Left lung (tissue), 4 donors: ENCODE measurements at regions not wholly inside any gene's neighbourhood (a gene's known extent, or its start where the extent isn't known, plus 50 kb on each side); places are given as distances from the start of the nearest gene placed in this dataset.
A peak's percentile ranks its signal among the peaks of the same experiment; 100 is the strongest.

ENCODE experiments used
- ATAC-seq: fragments of 200-7000 bp; cut with Tn5 transposase; one replicate; pipeline ENCODE4 v1.9.1; 2020; ENCODE audit warnings: moderate library complexity
- DNase-seq, 4 donors: peaks; one replicate each; pipeline ENCODE4 v3.0.0-alpha.2; 2013 to 2020
- H3K27ac ChIP-seq, 2 donors: fragments of 200-600 bp; sonication (generic) in 1 of 2; one replicate each; pipeline versions ENCODE4 v1.5.0 to v1.8.0; 2020 to 2021
- H3K27me3 ChIP-seq, 2 donors: fragments of 200-600 bp; sonication (generic) in 1 of 2; one replicate each; pipeline versions ENCODE4 v1.5.0 to v1.8.0; 2020 to 2021
- H3K36me3 ChIP-seq, 2 donors: fragments of 200-600 bp; sonication (generic) in 1 of 2; one replicate each; pipeline versions ENCODE4 v1.5.0 to v1.8.0; 2020 to 2021
- H3K4me1 ChIP-seq, 2 donors: fragments of 200-600 bp; one replicate each; pipeline ENCODE4 v1.8.0; 2021
- H3K4me3 ChIP-seq, 2 donors: fragments of 200-600 bp; sonication (generic) in 1 of 2; one replicate each; pipeline versions ENCODE4 v1.5.0 to v1.8.0; 2020 to 2021; ENCODE audit warnings: mild to moderate bottlenecking in 1 of 2
- H3K9me3 ChIP-seq, 2 donors: fragments of 200-600 bp; sonication (generic) in 1 of 2; one replicate each; pipeline versions ENCODE4 v1.5.0 to v1.8.0; 2020 to 2021
- intact Hi-C, 2 donors: fragments of 100-400 bp; cut with DNase I; formaldehyde crosslinking; loops; one replicate each; pipeline versions ENCODE4 v1.11.2 to v1.14.2; 2022
- TF ChIP-seq, protein P1 (sequence below), 2 donors: fragments of 200-600 bp; sonication (generic) in 1 of 2; IDR thresholded peaks; one replicate each; pipeline versions ENCODE4 v1.5.0 to v1.8.0; 2021; ENCODE audit warnings: antibody characterized with exemption in 2 of 2
- donor health status: DM: no; HTN: yes; CAD: no.
- donor health status: DM: no; HTN: no; CAD: no.

DNA sequence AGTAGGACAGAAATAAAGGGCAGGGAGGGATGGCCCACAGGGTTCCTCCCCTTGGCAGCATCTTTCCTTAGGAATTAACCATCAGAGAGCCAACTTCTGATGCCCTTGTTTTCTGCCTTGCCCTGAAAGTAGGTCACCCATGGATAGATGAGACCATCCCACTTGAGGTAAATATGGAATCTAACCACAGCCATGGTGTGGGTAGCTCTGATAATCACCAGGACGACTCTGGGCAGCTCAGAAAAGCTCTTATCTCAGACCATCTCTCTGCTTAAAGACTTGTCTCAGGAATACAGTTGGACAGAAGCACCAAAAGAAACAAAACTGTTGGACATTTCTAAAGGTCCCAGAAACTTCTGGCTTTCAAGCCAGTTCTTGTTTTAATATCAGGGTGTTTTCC is 101.4 kb upstream of the CELF4 start:
- Histone ChIP-seq H3K27me3 (no peaks in the 10 kb centered on the region), H3K9me3 (peaks cover 0 to 3% of the 10 kb centered on the region in 2 donors), H3K36me3 (no peaks in the 10 kb centered on the region), H3K4me1 (no peaks in the 10 kb centered on the region), H3K27ac (no peak overlapping the region), H3K4me3 (no peak overlapping the region)
- no peak for ATAC-seq
- intact Hi-C loops: no loop called here
- DNase-seq: no peak
- TF ChIP-seq, protein P1, sequence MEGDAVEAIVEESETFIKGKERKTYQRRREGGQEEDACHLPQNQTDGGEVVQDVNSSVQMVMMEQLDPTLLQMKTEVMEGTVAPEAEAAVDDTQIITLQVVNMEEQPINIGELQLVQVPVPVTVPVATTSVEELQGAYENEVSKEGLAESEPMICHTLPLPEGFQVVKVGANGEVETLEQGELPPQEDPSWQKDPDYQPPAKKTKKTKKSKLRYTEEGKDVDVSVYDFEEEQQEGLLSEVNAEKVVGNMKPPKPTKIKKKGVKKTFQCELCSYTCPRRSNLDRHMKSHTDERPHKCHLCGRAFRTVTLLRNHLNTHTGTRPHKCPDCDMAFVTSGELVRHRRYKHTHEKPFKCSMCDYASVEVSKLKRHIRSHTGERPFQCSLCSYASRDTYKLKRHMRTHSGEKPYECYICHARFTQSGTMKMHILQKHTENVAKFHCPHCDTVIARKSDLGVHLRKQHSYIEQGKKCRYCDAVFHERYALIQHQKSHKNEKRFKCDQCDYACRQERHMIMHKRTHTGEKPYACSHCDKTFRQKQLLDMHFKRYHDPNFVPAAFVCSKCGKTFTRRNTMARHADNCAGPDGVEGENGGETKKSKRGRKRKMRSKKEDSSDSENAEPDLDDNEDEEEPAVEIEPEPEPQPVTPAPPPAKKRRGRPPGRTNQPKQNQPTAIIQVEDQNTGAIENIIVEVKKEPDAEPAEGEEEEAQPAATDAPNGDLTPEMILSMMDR (IDR thresholded peaks at IDR 0.05): no peak

GRCh38 chr18:37666451-37666850 is 100.9 kb upstream of the CELF4 start:
- DNase-seq (peak in 1 of 4 donors; percentile 26), ATAC-seq (peak; percentile 55)
- Histone ChIP-seq H3K4me1 (no peaks in the 10 kb centered on the region), H3K9me3 (no peaks in the 10 kb centered on the region), H3K27me3 (no peaks in the 10 kb centered on the region), H3K4me3 (no peak overlapping the region), H3K36me3 (no peaks in the 10 kb centered on the region), H3K27ac (no peak overlapping the region)
- intact Hi-C loops: no loop called here
- TF ChIP-seq, protein P1 (IDR thresholded peaks at IDR 0.05): no peak

DNA sequence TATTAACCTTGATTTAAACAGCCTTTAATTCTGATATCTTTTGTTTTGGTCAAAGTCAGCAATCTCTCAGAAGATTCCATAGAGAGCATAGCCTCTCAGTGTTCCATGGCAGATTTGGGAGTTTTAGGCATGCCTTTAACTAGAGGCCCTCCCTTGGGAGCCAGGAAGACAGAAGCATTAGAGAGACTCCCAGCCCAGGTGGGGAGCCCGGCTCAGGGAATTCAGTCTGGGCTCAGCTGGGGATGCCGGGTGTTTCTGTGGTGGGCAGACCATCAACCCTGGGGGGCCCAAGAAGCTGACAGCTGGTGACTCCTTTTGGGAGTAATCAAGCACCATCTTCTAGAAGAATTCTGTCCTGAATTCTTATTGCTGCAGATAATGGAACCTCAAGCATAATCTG is 99.7 kb upstream of the CELF4 start:
- TF ChIP-seq, protein P1 (IDR thresholded peaks at IDR 0.05): no peak
- no peak overlapping the region for H3K27ac ChIP-seq
- ATAC-seq (no peak), DNase-seq (no peak)
- intact Hi-C loops: no loop called here
- H3K36me3 ChIP-seq: no peaks in the 10 kb centered on the region
- no peak overlapping the region for H3K4me3 ChIP-seq
- no peaks in the 10 kb centered on the region for H3K27me3 ChIP-seq
- no peaks in the 10 kb centered on the region for H3K4me1 ChIP-seq
- H3K9me3 ChIP-seq: no peaks in the 10 kb centered on the region

- Histone ChIP-seq H3K9me3 (no peaks in the 10 kb centered on the region), H3K4me1 (no peaks in the 10 kb centered on the region), H3K27ac (no peak overlapping the region), H3K4me3 (no peak overlapping the region), H3K27me3 (no peaks in the 10 kb centered on the region), H3K36me3 (no peaks in the 10 kb centered on the region)
- ATAC-seq (no peak), DNase-seq (no peak)
- intact Hi-C loops: no loop called here
- TF ChIP-seq, protein P1 (IDR thresholded peaks at IDR 0.05): no peak
Observed at GRCh38 chr18:37663446-37663845, 97.8 kb upstream of the CELF4 start.

GRCh38 chr18:37662546-37663339 is 97.1 kb upstream of the CELF4 start:
- H3K4me1 ChIP-seq: no peaks in the 10 kb centered on the region
- H3K4me3 ChIP-seq: no peak overlapping the region
- TF ChIP-seq, protein P1 (IDR thresholded peaks at IDR 0.05): no peak

More at GRCh38 chr18:37662546-37663339, 97.1 kb upstream of the CELF4 start:
- intact Hi-C loops: no loop called here
- H3K27me3 ChIP-seq: no peaks in the 10 kb centered on the region
- no peaks in the 10 kb centered on the region for H3K36me3 ChIP-seq
- H3K9me3 ChIP-seq: no peaks in the 10 kb centered on the region
- no peak for ATAC-seq
- DNase-seq: no peak
- no peak overlapping the region for H3K27ac ChIP-seq
